COLO668 (cell line): ENCODE measurements at regions not wholly inside any gene's neighbourhood (a gene's known extent, or its start where the extent isn't known, plus 50 kb on each side); places are given as distances from the start of the nearest gene placed in this dataset.
"Not testable (repeated sequence)": the region's sequence is repeated elsewhere in the genome, so short reads cannot be mapped to it uniquely, and the experiment has no call there.

Experiments
- DNase-seq: peaks from one replicate; lab custom pipeline; 2025; ENCODE audit not compliant: unreplicated experiment; lab: John Stamatoyannopoulos, UW

DNA sequence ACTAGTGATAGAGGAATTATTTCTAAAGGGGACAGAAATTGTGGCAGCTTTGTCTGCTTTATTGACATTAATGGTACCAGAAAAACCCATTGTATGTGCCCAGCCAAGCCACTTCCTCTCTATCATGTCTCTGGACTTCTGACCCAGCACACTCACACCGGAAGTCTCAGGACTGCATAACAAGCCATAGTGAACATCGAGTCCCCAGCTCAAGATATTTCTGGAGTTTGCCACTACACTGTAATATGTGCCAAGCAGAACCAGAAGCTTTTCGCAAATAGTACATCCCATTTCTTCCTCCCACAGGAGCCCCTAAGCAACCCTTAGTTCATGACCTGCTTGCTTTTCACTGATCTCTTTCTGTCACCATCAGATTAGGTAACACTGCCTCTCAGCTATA is 187.4 kb upstream of the GHR start:
- no peak for DNase-seq

DNA sequence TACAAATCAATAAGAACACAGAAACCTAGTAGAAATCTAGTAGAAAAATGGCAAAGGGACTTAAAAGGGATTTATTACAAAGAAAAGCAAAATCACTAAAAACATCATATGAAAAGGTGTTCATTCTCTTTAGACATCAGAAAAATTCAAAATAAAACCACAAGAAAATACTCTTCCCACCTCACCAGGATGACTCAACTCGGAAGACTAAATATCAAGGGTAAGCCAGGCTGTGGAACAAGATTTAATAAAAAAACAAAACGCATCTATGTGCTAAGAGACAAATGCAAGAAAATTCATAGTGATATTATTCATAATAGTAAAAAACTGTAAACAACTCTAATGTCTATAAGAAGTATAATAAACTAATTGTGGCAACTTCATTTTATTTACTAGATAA is 181.6 kb upstream of the GHR start:
- no peak for DNase-seq

DNA sequence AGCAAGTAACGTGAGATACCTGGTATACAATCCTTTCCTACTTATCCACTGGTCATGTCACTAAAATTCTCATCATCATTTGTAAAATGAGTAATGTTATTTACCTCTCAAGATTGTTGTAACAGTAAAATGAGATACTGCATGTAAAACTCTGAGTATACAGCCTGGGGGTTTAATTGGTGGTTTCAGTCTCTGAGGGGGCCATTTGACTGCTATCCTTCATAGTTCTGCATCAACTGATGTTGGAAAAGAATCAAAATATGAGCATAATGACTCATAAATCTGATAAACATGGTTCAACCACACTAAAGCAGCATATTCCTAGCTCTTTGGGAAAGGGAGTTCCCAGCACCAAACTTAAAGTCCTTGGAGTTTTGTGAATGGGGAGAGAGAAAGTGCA is 181.0 kb upstream of the GHR start:
- no peak for DNase-seq

DNA sequence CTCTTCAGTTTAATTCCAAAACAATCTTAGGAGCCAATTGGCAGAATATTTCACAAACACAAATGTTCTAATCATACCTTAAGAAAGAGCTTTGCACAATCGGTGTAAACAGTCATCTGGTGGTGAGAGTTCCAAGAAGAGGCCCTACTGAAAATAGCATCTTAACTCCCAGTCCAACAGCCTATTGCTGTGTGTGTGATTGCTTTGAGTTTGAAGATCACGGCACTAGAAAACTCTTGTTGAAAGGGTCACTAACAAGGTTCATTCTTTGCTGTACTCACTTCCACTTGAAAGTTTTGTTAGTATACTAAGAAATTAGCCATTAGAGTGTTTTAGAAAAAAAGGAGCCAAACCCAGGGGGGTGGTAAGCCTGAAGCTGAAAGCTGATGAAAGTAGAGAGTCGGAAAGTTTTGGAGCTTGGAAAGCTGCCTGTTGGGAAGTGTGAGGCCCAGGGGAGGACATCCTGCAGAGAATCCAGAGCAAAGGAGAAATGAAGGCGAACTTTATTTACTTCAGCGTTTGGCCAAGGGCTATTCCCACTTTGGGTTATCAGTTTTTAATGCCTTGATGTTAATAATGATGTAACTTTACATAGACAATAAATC is 180.3 kb upstream of the GHR start:
- DNase-seq: no peak

- DNase-seq: no peak
Measured at GRCh38 chr5:42252306-42252705, 170.9 kb upstream of the GHR start.

GRCh38 chr5:42259914-42260313 is 163.3 kb upstream of the GHR start:
- peak; percentile 49 for DNase-seq

DNA sequence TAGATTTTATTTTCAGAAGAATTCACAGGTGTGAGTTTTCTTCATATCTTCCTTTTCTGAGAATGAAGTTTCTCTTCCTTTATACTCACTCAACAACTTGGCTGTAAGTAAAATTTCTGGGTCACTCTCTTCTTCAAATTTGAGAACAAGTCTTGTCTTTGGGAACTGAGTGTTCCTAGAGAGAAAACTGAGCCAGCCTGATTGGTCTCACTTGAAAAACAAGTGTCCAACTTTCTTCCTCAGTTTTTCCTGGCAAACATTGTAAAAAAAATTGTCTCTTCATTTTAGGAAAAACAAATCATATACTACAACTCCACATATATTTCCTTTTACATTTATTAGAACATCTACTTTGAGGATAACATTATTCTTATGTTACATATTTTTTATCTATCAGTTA is 156.1 kb upstream of the GHR start:
- no peak for DNase-seq

DNA sequence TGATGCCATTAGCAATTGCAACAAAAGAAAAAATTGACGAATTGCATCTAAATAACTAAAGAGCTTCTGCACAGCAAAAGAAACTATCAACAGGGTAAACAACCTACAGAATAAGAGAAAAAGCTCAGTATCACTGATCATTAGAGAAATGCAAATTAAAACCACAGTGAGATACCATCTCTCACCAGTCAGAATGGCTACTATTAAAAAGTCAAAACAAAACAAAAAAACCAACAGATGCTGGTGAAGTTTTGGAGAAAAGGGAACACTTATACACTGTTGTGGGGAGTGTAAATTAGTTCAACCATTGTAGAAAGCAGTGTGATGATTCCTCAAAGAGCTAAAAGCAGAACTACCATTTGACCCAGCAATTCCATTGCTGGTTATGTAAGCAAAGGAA is 155.1 kb upstream of the GHR start:
- DNase-seq: not testable (repeated sequence)

GRCh38 chr5:42268630-42269029 is 154.6 kb upstream of the GHR start:
- no peak for DNase-seq

- no peak for DNase-seq
Measured at GRCh38 chr5:42270771-42271170, 152.5 kb upstream of the GHR start.

DNA sequence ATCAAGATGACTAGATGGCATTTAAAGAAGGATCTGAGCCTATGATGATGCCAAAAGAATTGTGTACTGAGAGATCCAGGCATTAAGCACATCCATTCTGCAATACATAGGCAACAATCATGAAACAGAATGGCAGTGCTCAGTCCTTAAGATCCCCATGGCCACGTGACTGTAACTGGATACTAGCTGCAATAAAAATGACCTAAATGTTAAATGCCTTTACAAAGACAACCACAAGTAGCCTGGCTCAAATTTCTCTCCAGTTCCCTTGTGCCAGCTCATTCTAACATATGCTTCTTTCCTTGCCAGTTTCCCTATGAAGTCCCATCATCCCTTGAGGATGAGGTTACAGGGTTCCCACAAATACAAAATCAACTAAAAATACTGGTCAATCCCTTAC is 148.3 kb upstream of the GHR start:
- DNase-seq: no peak

DNA sequence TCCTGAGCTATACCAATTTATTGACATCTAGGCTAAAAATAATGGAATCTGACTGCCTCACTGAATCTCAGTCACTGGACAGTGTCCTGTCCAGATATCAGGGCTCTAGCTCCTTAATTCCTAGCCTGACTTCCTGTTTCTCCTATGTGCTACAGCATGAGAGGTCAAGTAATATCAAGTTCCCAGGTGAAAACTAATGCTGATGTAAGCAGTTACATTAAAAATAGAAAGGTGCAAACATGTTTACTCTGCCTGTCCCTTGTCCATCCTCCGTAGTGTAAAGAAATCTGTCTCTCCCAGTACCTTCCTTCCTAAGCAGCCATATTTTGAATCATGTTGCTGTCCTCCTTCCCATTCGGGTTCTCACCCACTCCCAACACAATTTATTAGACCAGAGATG is 145.9 kb upstream of the GHR start:
- DNase-seq: no peak

DNA sequence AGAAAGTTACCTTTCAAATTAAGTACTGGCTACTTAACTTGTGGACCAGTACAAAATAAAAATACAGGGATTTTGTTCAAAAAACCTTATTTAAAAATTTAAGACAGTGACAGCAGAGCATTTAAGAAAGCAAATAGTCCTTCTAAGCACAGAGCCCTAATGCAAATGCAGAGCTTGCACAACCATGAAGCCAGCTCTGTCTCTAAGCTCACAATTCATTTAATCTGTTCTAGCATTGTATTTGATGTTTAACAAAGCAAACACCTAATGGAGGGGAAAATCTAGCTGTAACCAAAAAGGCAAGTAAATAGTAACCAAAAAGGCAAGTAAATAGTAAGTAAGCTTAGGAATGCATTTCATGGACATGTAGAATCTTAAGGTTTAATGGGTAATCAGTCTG is 138.7 kb upstream of the GHR start:
- no peak for DNase-seq

DNA sequence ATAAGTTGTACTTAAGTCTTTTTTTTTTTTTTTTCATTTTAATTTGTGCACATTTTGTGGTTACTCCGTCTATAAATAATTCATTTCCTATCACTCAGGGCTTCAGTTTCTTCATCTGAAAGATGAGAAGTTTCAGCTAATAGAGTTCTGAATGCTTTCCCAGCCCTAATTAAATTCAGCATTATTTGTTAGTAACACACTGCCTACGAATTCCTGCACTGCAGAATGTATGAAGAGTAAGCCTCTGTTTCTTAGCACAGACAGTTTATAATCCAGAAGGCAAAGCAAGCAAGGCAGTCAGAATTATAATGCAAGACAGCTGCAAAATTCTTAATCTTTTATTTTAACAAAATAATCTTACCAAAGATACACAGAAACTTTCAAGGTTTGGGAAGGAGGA is 138.0 kb upstream of the GHR start:
- DNase-seq: no peak

GRCh38 chr5:42300496-42300895 is 122.7 kb upstream of the GHR start:
- no peak for DNase-seq

DNA sequence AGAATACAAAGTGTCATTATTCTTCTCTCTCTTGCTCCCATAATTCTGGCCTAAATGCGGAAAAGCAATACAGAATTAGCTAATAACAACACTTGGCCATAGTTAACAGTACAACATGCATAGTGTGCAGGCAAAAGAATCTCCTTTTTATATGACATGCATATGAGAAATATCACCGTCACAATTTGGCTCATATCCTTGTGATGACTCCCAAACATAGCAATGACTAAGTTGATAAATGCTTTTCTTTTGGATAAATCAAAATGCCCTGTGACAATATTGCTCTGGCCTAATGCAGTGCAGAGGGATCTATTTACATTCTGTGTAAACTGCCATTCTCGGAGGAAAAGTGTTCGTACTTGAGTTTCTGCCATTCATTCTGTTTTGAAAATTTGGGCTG is 121.9 kb upstream of the GHR start:
- DNase-seq: no peak

DNA sequence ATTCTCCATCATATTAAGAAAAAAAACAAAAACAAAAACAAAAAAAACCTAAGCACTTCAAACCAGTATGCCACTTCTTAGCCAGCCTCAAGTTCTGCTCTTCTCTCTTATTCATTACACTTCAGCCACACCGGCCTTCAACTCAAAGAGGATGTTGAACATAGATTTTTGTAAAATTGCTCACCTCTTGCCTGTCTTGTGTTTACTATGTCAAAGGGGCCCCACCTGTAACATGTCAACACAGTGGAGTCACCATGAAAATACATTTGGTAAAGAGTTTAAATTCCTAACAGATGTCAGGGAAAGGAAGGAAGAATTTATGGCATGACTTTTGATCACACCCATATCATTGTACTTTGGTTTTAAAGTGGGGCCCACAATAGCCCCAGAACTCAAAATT is 121.1 kb upstream of the GHR start:
- no peak for DNase-seq

GRCh38 chr5:42306287-42306686 is 117.0 kb upstream of the GHR start:
- no peak for DNase-seq

- no peak for DNase-seq
Measured at GRCh38 chr5:42309865-42310264, 113.4 kb upstream of the GHR start.

DNA sequence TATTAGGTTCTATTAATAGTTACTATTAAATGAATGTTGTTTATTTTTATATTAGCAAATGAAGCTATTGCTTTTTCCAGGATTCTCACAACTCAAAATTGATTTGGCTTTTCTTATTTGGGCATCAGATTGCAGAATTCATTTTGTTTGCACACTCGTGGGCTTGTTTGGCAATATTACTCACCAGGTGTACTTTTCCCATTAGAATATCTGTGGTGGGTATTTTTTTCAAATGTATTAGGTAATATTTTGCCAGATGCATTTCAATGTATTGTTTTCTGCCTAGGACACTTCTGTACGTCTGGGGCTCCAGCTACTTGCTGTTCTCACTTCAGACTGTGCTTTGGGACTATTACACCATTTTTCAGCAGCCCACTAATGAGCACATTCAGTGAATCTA is 108.0 kb upstream of the GHR start:
- DNase-seq: no peak

DNA sequence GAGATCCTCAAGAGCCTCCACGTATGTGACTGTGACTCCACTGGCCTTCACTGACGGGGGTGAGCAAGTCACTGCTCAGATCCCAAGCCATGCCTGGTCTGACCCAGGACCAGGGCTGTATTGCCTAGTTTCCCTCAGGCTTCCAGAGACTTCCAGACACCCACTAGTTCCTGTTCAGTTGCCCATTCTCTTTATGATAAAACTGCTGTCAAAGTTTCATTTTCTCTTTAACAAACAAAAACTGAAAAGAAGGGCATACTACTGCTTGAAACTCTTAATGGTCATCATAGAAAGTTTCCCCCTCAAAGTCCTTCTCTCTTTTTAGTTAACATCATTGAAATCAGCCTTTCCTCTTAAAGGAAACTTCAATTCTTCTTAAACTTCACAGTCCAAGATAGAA is 105.7 kb upstream of the GHR start:
- DNase-seq: no peak

- peak; percentile 25 for DNase-seq
Measured at GRCh38 chr5:42319546-42319945, 103.7 kb upstream of the GHR start.

- DNase-seq: no peak
Measured at GRCh38 chr5:42321785-42322184, 101.5 kb upstream of the GHR start.

DNA sequence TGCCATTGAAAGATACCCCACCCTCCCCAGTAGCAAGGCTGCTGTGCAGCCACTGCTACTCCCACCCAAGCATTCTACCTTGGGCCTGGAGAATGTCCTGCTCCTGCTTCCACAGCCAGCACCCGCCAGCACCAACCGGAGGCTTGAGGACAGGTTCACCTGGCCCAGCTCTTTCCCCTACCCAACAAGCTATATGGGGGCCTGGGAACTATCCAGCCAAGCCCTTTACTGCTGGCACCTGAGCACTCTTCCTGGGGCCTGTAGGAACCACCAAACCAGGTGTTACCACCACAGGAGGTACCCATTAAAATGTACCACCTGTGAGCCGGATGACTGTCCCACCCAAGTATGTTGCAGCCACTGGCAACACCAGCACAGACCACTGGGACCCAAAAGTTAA is 86.1 kb upstream of the GHR start:
- no peak for DNase-seq
